GM12878 (cell line): ENCODE measurements at regions not wholly inside any gene's neighbourhood (a gene's known extent, or its start where the extent isn't known, plus 50 kb on each side); places are given as distances from the start of the nearest gene placed in this dataset.

Source experiments
- ATAC-seq: fragments of 200-7000 bp; cut with Tn5 transposase; 3 replicates; pipeline ENCODE4 v1.9.1; 2020; ENCODE audit warnings: mild to moderate bottlenecking, moderate library complexity
- BruUV-seq: library from RNA; stranded (reverse); fragments of 400-500 nt; replicated peaks from 2 replicates; lab custom pipeline; 2021; lab: Mats Ljungman, UMichigan
- CTCF ChIA-PET: fragments of 300-600 bp; sonication (Branson Sonifier 250); formaldehyde crosslinking; extraction: SDS; loops from one replicate; lab custom pipeline; 2021; ENCODE audit warnings: inconsistent platforms; lab: Yijun Ruan, JAX
- POLR2A ChIA-PET: fragments of 350-600 bp; formaldehyde crosslinking; extraction: SDS; loops from one replicate; lab custom pipeline; 2021; ENCODE audit warnings: inconsistent platforms; lab: Charles Lee
- RAD21 ChIA-PET: fragments of 300-600 bp; sonication (Branson Sonifier 250); formaldehyde crosslinking; loops from one replicate; lab custom pipeline; 2023; ENCODE audit warnings: antibody characterized with exemption; ENCODE audit not compliant: unreplicated experiment; lab: Charles Lee
- SMC1A ChIA-PET: fragments of 300-600 bp; sonication (Branson Sonifier 250); formaldehyde crosslinking; loops from one replicate; lab custom pipeline; 2023; ENCODE audit not compliant: unreplicated experiment, uncharacterized antibody; lab: Charles Lee
- DNase-seq: peaks from one replicate; pipeline ENCODE4 v3.0.0-alpha.2; 2011; ENCODE audit warnings: low read depth, low spot score
- FAIRE-seq: peaks from 3 replicates; lab custom pipeline; 2011; peaks lifted over from hg19 to GRCh38; lab: Jason Lieb, UNC
- H2AFZ ChIP-seq: 2 replicates; pipeline ENCODE4 v1.6.0; 2011; ENCODE audit warnings: low read depth, low read length, control low read depth; ENCODE audit not compliant: control insufficient read depth
- H3K27ac ChIP-seq: 2 replicates; pipeline ENCODE4 v1.5.1; 2011; ENCODE audit warnings: control low read depth; ENCODE audit not compliant: control insufficient read depth, insufficient read depth
- H3K27me3 ChIP-seq, 2 experiments: replicated peaks in 1 of 2; 2 replicates each; pipeline versions ENCODE4 v1.6.0 to v1.6.1; 2011; ENCODE audit warnings: low read length in 1 of 2; ENCODE audit not compliant: control insufficient read depth in 2 of 2, insufficient read depth in 2 of 2
- H3K36me3 ChIP-seq, 2 experiments: 2 replicates each; pipeline ENCODE4 v1.5.1; 2011; ENCODE audit warnings: low read length in 1 of 2; ENCODE audit not compliant: control insufficient read depth in 2 of 2, insufficient read depth in 2 of 2
- H3K4me1 ChIP-seq: 2 replicates; pipeline ENCODE4 v1.6.1; 2011; ENCODE audit warnings: mild to moderate bottlenecking, low read length, moderate library complexity, mixed read lengths; ENCODE audit not compliant: control insufficient read depth, insufficient read depth
- H3K4me2 ChIP-seq: 2 replicates; pipeline ENCODE4 v1.6.0; 2011; ENCODE audit warnings: control low read depth; ENCODE audit not compliant: control insufficient read depth, insufficient read depth
- H3K4me3 ChIP-seq: fragments of 200-600 bp; sonication (generic); 2 replicates; pipeline ENCODE4 v1.5.1; 2016
- H3K79me2 ChIP-seq: 2 replicates; pipeline ENCODE4 v1.6.0; 2011; ENCODE audit warnings: low read length; ENCODE audit not compliant: control insufficient read depth, insufficient read depth
- H3K9ac ChIP-seq: 2 replicates; pipeline ENCODE4 v1.8.0; 2011; ENCODE audit warnings: low read length, control low read depth, mixed read lengths; ENCODE audit not compliant: control insufficient read depth, insufficient read depth
- H3K9me3 ChIP-seq: replicated peaks from 3 replicates; pipeline ENCODE4 v1.5.1; 2011; ENCODE audit warnings: mild to moderate bottlenecking, low read length; ENCODE audit not compliant: control insufficient read depth, insufficient read depth
- H4K20me1 ChIP-seq: 2 replicates; pipeline ENCODE4 v1.6.0; 2011; ENCODE audit not compliant: control insufficient read depth, insufficient read depth
- BACH1 ChIP-seq: fragments of 450-650 bp; IDR thresholded peaks from 2 replicates; pipeline ENCODE4 v1.6.1; 2017; ENCODE audit warnings: mild to moderate bottlenecking, borderline replicate concordance
- BHLHE40 ChIP-seq, 2 experiments: fragments of 450-650 bp in 1 of 2; IDR thresholded peaks; 2 replicates each; pipeline ENCODE4 v1.6.1; 2011 to 2017; ENCODE audit warnings: low read depth in 2 of 2, borderline replicate concordance in 1 of 2, improper control_type of control experiment in 1 of 2, low read length in 1 of 2, mild to moderate bottlenecking in 1 of 2
- CBX5 ChIP-seq: sonication (generic); IDR thresholded peaks from 2 replicates; pipeline ENCODE4 v1.6.1; 2016; ENCODE audit warnings: low read depth, moderate library complexity, mild to moderate bottlenecking, inconsistent platforms
- ETV6 ChIP-seq, 2 experiments: fragments of 450-650 bp in 1 of 2; IDR thresholded peaks in 1 of 2; conservative IDR thresholded peaks in 1 of 2; 2 replicates each; pipeline ENCODE4 v1.6.1; 2014; ENCODE audit warnings: antibody characterized with exemption in 1 of 2, borderline replicate concordance in 1 of 2, low read depth in 1 of 2, mild to moderate bottlenecking in 1 of 2, moderate library complexity in 1 of 2
- FOXM1 ChIP-seq: IDR thresholded peaks from 2 replicates; pipeline ENCODE4 v1.6.1; 2012; ENCODE audit warnings: low read depth, mild to moderate bottlenecking, inconsistent platforms, low read length, moderate library complexity
- HCFC1 ChIP-seq: fragments of 150-350 bp; IDR thresholded peaks from 2 replicates; pipeline ENCODE4 v1.6.1; 2014; ENCODE audit warnings: low read length
- KLF5 ChIP-seq: fragments of 450-650 bp; IDR thresholded peaks from 2 replicates; pipeline ENCODE4 v1.6.1; 2014; ENCODE audit warnings: mild to moderate bottlenecking; ENCODE audit not compliant: partially characterized antibody
- NFXL1 ChIP-seq: fragments of 450-650 bp; IDR thresholded peaks from 2 replicates; pipeline ENCODE4 v1.6.1; 2017; ENCODE audit warnings: antibody characterized with exemption, mild to moderate bottlenecking, borderline replicate concordance
- SREBF2 ChIP-seq: IDR thresholded peaks from 2 replicates; pipeline ENCODE4 v1.6.1; 2012; ENCODE audit warnings: mild to moderate bottlenecking, low read length
- WRNIP1 ChIP-seq: IDR thresholded peaks from 2 replicates; pipeline ENCODE4 v1.6.1; 2011; ENCODE audit warnings: low read depth, low read length, improper control_type of control experiment, borderline replicate concordance
- ZNF384 ChIP-seq: IDR thresholded peaks from 2 replicates; pipeline ENCODE4 v1.6.1; 2012; ENCODE audit warnings: low read depth, mild to moderate bottlenecking, low read length, improper control_type of control experiment, borderline replicate concordance
- WGBS: methylation state at CpG from one replicate; pipeline ENCODE4 v1.1.6; 2016; ENCODE audit warnings: low lambda C conversion rate; ENCODE audit not compliant: insufficient replicate concordance, insufficient coverage; ENCODE audit errors: missing lambda C conversion rate; 5-methylcytosine and 5-hydroxymethylcytosine counted together
- in situ Hi-C: fragments of 300-500 bp; cut with MboI; formaldehyde crosslinking; loops from 9 replicates; pipeline ENCODE4 v1.14.3; 2018; ENCODE audit warnings: mixed read lengths
- intact Hi-C: fragments of 100-400 bp; cut with micrococcal nuclease; formaldehyde crosslinking; loops from one replicate; pipeline ENCODE4 v1.14.2; 2022; ENCODE audit not compliant: unreplicated experiment
- TF ChIP-seq, protein P1 (sequence below): IDR thresholded peaks from 2 replicates; pipeline ENCODE4 v1.6.1; 2012; ENCODE audit warnings: low read depth, low read length, improper control_type of control experiment
- TF ChIP-seq, protein P2 (sequence below): fragments of 450-650 bp; formaldehyde crosslinking; IDR thresholded peaks from 2 replicates; pipeline ENCODE4 v1.4.0; 2022; ENCODE audit warnings: mild to moderate bottlenecking, moderate library complexity
- TF ChIP-seq, protein P3 (sequence below): fragments of 450-650 bp; IDR thresholded peaks from 2 replicates; pipeline ENCODE4 v1.6.1; 2018; ENCODE audit warnings: mild to moderate bottlenecking, low read depth, moderate library complexity; ENCODE audit not compliant: partially characterized antibody

DNA sequence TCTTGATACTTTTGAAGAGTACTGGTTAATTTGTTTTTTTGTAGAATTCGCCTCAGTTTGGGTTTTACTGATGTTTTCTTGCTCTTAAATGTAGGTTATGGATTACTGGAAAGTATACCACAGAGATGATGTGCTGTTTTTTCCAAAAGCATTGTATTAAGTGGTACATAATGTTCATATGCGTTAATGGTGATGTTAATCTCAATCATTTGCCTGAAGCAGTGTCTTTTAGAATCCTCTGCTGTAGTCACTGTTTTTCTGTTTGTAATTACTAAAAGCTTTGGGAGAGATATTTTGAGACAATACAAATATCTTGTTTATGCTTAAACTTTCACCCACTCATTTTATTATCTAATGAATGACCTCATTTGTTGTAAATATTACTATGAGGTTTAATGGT, 163.4 kb upstream of the LRP1B start (continued):
- TF ChIP-seq, protein P1, sequence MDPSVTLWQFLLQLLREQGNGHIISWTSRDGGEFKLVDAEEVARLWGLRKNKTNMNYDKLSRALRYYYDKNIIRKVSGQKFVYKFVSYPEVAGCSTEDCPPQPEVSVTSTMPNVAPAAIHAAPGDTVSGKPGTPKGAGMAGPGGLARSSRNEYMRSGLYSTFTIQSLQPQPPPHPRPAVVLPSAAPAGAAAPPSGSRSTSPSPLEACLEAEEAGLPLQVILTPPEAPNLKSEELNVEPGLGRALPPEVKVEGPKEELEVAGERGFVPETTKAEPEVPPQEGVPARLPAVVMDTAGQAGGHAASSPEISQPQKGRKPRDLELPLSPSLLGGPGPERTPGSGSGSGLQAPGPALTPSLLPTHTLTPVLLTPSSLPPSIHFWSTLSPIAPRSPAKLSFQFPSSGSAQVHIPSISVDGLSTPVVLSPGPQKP: no peak
- TF ChIP-seq BACH1 (no peak), FOXM1 (no peak), CBX5 (no peak)
- TF ChIP-seq, protein P2, sequence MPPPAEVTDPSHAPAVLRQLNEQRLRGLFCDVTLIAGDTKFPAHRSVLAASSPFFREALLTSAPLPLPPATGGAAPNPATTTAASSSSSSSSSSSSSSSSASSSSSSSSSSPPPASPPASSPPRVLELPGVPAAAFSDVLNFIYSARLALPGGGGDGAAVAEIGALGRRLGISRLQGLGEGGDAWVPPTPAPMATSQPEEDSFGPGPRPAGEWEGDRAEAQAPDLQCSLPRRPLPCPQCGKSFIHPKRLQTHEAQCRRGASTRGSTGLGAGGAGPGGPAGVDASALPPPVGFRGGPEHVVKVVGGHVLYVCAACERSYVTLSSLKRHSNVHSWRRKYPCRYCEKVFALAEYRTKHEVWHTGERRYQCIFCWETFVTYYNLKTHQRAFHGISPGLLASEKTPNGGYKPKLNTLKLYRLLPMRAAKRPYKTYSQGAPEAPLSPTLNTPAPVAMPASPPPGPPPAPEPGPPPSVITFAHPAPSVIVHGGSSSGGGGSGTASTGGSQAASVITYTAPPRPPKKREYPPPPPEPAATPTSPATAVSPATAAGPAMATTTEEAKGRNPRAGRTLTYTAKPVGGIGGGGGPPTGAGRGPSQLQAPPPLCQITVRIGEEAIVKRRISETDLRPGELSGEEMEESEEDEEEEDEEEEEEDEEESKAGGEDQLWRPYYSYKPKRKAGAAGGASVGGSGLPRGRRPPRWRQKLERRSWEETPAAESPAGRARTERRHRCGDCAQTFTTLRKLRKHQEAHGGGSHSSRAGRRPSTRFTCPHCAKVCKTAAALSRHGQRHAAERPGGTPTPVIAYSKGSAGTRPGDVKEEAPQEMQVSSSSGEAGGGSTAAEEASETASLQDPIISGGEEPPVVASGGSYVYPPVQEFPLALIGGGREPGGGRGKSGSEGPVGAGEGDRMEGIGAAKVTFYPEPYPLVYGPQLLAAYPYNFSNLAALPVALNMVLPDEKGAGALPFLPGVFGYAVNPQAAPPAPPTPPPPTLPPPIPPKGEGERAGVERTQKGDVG (CRISPR knock-in tag): no peak

DNA sequence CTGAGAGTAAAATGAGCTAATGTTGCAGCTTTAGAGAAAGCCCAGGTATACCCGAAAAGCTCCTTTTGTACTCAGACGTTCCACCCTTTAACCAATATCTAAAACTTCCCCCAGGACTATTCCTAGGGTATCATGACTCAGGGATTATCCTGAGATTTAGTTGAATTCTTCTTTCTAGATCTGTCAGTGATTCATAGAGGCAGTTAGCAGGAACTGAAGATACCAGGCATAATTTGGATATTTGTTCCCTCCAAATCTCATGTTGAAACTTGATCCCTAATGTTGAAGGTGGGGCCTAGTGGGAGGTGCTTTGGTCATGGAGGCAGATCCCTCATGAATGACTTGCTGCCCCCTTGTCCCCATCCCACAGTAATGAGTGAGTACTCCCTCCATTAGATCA, 161.2 kb upstream of the LRP1B start:
- ATAC-seq: no peak
- no peak for DNase-seq
- Histone ChIP-seq H3K9ac (no peak overlapping the region), H3K4me2 (no peak overlapping the region), H3K4me3 (no peak overlapping the region), H3K79me2 (no peaks in the 10 kb centered on the region), H3K9me3 (no peaks in the 10 kb centered on the region), H3K27ac (no peak overlapping the region), H4K20me1 (no peaks in the 10 kb centered on the region), H3K4me1 (no peaks in the 10 kb centered on the region), H2AFZ (no peak overlapping the region), H3K27me3 (no peaks in the 10 kb centered on the region), H3K36me3 (no peaks in the 10 kb centered on the region)
- in situ Hi-C loops (loop anchor here (25.0 kb wide), 1 partner anchor 695 kb away; no protein-coding TSS in a partner anchor), intact Hi-C loops (loop anchor here (10.0 kb wide), 1 partner anchor 693 kb away; no protein-coding TSS in a partner anchor)
- ChIA-PET POLR2A (no interaction called here), RAD21 (no interaction called here), CTCF (interaction anchor here (0.5 to 0.7 kb wide), 2 partner anchors 59 to 725 kb away, joined by 3 to 4 read pairs; no protein-coding TSS in a partner anchor), SMC1A (interaction anchor here (0.7 kb wide), 1 partner anchor 1880 kb away, joined by 3 read pairs; no protein-coding TSS in a partner anchor)
- no peak for FAIRE-seq
- WGBS: 20% methylated on average over 2 of the region's 2 CpGs
- BruUV-seq: no TSS peak
- no peak for TF ChIP-seq ETV6 (conservative IDR thresholded peaks at IDR 0.05 in 1 of 2, IDR thresholded peaks at IDR 0.05 in 1 of 2; ENCODE audit: borderline replicate concordance in 1 of 2, low read depth in 1 of 2)
- no peak for TF ChIP-seq NFXL1
- no peak for TF ChIP-seq BHLHE40 (IDR thresholded peaks at IDR 0.05; ENCODE audit: borderline replicate concordance in 1 of 2, low read depth in 2 of 2, low read length in 1 of 2)
- no peak for TF ChIP-seq KLF5
- no peak for TF ChIP-seq WRNIP1
- TF ChIP-seq, protein P3, sequence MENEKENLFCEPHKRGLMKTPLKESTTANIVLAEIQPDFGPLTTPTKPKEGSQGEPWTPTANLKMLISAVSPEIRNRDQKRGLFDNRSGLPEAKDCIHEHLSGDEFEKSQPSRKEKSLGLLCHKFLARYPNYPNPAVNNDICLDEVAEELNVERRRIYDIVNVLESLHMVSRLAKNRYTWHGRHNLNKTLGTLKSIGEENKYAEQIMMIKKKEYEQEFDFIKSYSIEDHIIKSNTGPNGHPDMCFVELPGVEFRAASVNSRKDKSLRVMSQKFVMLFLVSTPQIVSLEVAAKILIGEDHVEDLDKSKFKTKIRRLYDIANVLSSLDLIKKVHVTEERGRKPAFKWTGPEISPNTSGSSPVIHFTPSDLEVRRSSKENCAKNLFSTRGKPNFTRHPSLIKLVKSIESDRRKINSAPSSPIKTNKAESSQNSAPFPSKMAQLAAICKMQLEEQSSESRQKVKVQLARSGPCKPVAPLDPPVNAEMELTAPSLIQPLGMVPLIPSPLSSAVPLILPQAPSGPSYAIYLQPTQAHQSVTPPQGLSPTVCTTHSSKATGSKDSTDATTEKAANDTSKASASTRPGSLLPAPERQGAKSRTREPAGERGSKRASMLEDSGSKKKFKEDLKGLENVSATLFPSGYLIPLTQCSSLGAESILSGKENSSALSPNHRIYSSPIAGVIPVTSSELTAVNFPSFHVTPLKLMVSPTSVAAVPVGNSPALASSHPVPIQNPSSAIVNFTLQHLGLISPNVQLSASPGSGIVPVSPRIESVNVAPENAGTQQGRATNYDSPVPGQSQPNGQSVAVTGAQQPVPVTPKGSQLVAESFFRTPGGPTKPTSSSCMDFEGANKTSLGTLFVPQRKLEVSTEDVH: no peak
- no peak for TF ChIP-seq SREBF2
- TF ChIP-seq HCFC1: no peak
- TF ChIP-seq ZNF384: no peak
